Prostate gland (tissue), 2 donors: ENCODE measurements at regions not wholly inside any gene's neighbourhood (a gene's known extent, or its start where the extent isn't known, plus 50 kb on each side); places are given as distances from the start of the nearest gene placed in this dataset.

Source experiments
- DNase-seq: peaks from one replicate; pipeline ENCODE4 v3.0.0-alpha.2; 2019; ENCODE audit warnings: low spot score
- H3K27ac ChIP-seq, 2 donors: fragments of 200-600 bp; sonication (generic); 2 replicates each; pipeline ENCODE4 v1.5.1; 2017 to 2019
- H3K27me3 ChIP-seq: fragments of 200-600 bp; sonication (generic); replicated peaks from 2 replicates; pipeline ENCODE4 v1.5.1; 2019; ENCODE audit not compliant: insufficient read depth
- H3K36me3 ChIP-seq, 2 donors: fragments of 200-600 bp; sonication (generic); 1 replicate in 1 of 2; 2 replicates in 1 of 2; pipeline versions ENCODE4 v1.5.1 to v1.8.1; 2017 to 2019
- H3K4me1 ChIP-seq: fragments of 200-600 bp; sonication (generic); replicated peaks from 2 replicates; pipeline ENCODE4 v1.5.1; 2019
- H3K4me3 ChIP-seq, 2 donors: fragments of 200-600 bp; sonication (generic); 2 replicates each; pipeline ENCODE4 v1.5.1; 2017 to 2019
- H3K9me3 ChIP-seq: fragments of 200-600 bp; sonication (generic); 2 replicates; pipeline ENCODE4 v1.5.1; 2017
- POLR2A ChIP-seq: fragments of 450-650 bp; IDR thresholded peaks from one replicate; pipeline ENCODE4 v1.6.1; 2016; ENCODE audit warnings: antibody characterized with exemption, mild to moderate bottlenecking
- POLR2AphosphoS5 ChIP-seq: sonication (generic); formaldehyde crosslinking; IDR thresholded peaks from one replicate; pipeline ENCODE4 v1.6.1; 2017; ENCODE audit warnings: antibody characterized with exemption
- WGBS: methylation state at CpG from one replicate; pipeline ENCODE4 v1.1.5; 2018; 5-methylcytosine and 5-hydroxymethylcytosine counted together
- intact Hi-C: fragments of 100-400 bp; cut with DNase I; formaldehyde crosslinking; loops from one replicate; pipeline ENCODE4 v1.14.2; 2022
- TF ChIP-seq, protein P1 (sequence below), 4 experiments: fragments of 200-600 bp in 2 of 4; fragments of 450-650 bp in 2 of 4; sonication (generic) in 2 of 4; IDR thresholded peaks; 1 replicate in 3 of 4; 2 replicates in 1 of 4; pipeline ENCODE4 v1.5.1; 2016 to 2019; ENCODE audit warnings: antibody characterized with exemption in 4 of 4, mild to moderate bottlenecking in 2 of 4, moderate library complexity in 2 of 4

DNA sequence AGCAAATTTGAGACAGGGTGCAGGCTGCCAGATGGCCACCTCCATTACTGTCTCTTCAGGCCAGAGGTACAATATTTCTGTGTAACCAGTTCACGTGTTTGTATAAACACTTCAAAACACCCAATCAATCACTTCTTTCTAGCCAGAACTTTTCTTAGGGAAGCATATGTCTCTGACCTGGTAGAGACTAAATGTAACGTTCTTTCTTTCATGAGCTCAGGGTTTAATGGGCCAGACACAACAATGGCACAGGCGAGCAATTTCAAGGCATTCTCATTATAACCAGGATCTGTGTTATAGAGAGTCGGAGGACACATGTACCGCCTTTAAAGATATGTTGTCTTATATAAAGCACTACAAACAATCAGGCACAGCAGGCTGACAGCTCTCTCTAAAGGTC is 1846.4 kb upstream of the PIK3C3 start:
- no peak for DNase-seq
- intact Hi-C loops: no loop called here
- Histone ChIP-seq H3K27me3 (no peaks in the 10 kb centered on the region), H3K4me1 (no peaks in the 10 kb centered on the region), H3K27ac (no peak overlapping the region), H3K9me3 (no peaks in the 10 kb centered on the region), H3K4me3 (no peak overlapping the region), H3K36me3 (no peaks in the 10 kb centered on the region)
- WGBS: 40% methylated on average over 5 of the region's 5 CpGs
- TF ChIP-seq POLR2AphosphoS5 (no peak), POLR2A (no peak)
- TF ChIP-seq, protein P1, sequence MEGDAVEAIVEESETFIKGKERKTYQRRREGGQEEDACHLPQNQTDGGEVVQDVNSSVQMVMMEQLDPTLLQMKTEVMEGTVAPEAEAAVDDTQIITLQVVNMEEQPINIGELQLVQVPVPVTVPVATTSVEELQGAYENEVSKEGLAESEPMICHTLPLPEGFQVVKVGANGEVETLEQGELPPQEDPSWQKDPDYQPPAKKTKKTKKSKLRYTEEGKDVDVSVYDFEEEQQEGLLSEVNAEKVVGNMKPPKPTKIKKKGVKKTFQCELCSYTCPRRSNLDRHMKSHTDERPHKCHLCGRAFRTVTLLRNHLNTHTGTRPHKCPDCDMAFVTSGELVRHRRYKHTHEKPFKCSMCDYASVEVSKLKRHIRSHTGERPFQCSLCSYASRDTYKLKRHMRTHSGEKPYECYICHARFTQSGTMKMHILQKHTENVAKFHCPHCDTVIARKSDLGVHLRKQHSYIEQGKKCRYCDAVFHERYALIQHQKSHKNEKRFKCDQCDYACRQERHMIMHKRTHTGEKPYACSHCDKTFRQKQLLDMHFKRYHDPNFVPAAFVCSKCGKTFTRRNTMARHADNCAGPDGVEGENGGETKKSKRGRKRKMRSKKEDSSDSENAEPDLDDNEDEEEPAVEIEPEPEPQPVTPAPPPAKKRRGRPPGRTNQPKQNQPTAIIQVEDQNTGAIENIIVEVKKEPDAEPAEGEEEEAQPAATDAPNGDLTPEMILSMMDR (IDR thresholded peaks at IDR 0.05): no peak

DNA sequence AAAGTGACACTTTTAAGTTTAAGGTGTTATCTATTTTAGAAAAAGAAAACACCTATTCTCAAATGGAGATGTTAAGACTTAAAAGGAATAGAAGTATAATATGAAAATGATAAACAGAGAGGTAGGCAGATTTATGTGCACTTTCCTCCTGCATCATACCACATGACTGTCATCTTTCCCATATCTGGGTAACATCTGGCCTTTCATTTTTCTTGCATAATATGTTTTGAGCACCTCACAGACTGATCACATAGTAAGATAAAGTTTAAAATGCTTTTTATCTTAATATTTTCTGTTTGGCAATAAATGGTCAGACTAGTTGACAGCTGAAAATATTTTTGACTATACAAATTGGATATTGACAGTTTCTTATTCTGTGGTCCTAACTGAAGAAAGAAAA is 1852.1 kb upstream of the PIK3C3 start:
- no peaks in the 10 kb centered on the region for H3K36me3 ChIP-seq
- TF ChIP-seq POLR2AphosphoS5: no peak
- DNase-seq: no peak
- intact Hi-C loops: no loop called here
- H3K4me1 ChIP-seq: no peaks in the 10 kb centered on the region
- H3K27me3 ChIP-seq: no peaks in the 10 kb centered on the region
- no peak overlapping the region for H3K27ac ChIP-seq
- no peaks in the 10 kb centered on the region for H3K9me3 ChIP-seq
- H3K4me3 ChIP-seq: no peak overlapping the region

DNA sequence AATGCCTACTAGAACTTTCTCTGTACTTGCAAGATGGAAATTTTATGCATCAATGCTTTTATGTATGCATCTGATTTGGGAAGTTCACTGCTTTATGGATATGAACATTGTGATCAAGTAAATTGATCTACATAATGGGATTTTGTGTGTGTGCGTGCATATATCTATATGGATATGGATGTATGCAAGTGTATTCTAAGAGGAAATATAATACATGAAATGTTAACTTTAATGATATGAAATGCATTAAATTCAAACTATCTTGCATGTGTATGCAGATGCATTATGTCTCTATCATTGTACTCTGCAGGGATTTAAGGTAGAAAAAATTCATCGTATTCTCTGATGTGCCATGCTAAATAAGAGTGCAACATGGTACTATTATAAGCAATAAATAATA is 1855.4 kb upstream of the PIK3C3 start:
- Histone ChIP-seq H3K4me1 (no peaks in the 10 kb centered on the region), H3K36me3 (no peaks in the 10 kb centered on the region), H3K9me3 (no peaks in the 10 kb centered on the region), H3K4me3 (no peak overlapping the region), H3K27me3 (no peaks in the 10 kb centered on the region), H3K27ac (no peak overlapping the region)
- DNase-seq: no peak
- TF ChIP-seq POLR2A (no peak), POLR2AphosphoS5 (no peak)
- TF ChIP-seq, protein P1 (IDR thresholded peaks at IDR 0.05): no peak
- intact Hi-C loops: no loop called here
- 80% methylated on average over 2 of the region's 2 CpGs for WGBS

DNA sequence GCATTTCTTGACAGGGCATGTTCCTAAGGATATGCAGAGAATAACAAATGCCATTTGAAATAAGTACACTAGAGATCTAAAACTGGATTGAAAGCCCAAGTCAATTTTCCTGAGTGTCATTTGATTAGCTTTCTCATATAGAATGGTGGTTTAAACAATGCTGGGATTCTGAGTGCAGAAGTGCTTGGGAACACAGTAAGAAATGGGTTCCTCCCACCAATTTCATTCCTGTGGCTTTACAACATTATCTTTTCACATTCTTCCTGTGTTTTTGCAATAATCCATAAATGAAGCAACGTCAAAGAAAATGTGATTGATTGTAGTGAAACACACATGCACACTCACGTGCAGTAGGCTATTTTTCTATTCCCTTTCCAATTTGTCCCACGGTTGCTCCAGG is 1858.4 kb upstream of the PIK3C3 start:
- Histone ChIP-seq H3K27ac (no peak overlapping the region), H3K4me1 (no peaks in the 10 kb centered on the region), H3K27me3 (no peaks in the 10 kb centered on the region), H3K4me3 (no peak overlapping the region), H3K9me3 (no peaks in the 10 kb centered on the region), H3K36me3 (no peaks in the 10 kb centered on the region)
- WGBS: 56% methylated on average over 3 of the region's 3 CpGs
- intact Hi-C loops: no loop called here
- TF ChIP-seq, protein P1 (IDR thresholded peaks at IDR 0.05): no peak
- TF ChIP-seq POLR2AphosphoS5 (no peak), POLR2A (no peak)
- DNase-seq: no peak

DNA sequence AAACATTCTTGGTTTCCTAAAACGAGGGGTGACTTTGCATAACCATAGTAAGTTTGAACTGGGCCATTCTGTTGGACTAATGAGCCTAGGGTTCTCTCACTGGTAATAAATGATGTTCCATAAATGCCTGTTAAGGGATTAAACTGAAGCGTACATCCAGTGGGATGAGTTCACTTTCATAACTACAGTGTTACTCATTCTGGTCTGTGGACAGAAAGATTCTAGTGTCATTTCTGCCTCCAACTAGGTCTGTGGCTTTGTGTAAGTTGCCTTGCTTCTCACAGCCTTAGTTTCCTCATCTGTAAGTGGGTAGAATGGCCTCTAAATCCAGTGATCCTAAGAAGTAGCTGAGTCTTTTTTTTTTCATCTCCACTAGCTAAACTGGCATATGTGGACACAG is 1860.6 kb upstream of the PIK3C3 start:
- no peak for TF ChIP-seq POLR2A
- no peak for TF ChIP-seq POLR2AphosphoS5
- TF ChIP-seq, protein P1 (IDR thresholded peaks at IDR 0.05): no peak
- Histone ChIP-seq H3K4me1 (no peaks in the 10 kb centered on the region), H3K9me3 (no peaks in the 10 kb centered on the region), H3K4me3 (no peak overlapping the region), H3K27ac (no peak overlapping the region), H3K27me3 (no peaks in the 10 kb centered on the region), H3K36me3 (no peaks in the 10 kb centered on the region)
- 79% methylated on average over 2 of the region's 2 CpGs for WGBS
- DNase-seq: no peak
- intact Hi-C loops: no loop called here
